ENCODE measurements at regions not wholly inside any gene's neighbourhood (a gene's known extent, or its start where the extent isn't known, plus 50 kb on each side); places are given as distances from the start of the nearest gene placed in this dataset.

GRCh38 chr16:52727441-52727840 lies 180.5 kb upstream of the TOX3 start (continued):
- no peak for TF ChIP-seq CTCF (IDR thresholded peaks at IDR 0.05; ENCODE audit: control extremely low read depth in 1 of 3, insufficient read depth in 1 of 3, low read depth in 1 of 3, low read length in 3 of 3)
- no peak for TF ChIP-seq POLR2A (IDR thresholded peaks at IDR 0.05; ENCODE audit: control extremely low read depth in 1 of 2, low read depth in 2 of 2, low read length in 2 of 2)
